Loucy (cell line): ENCODE measurements at regions not wholly inside any gene's neighbourhood (a gene's known extent, or its start where the extent isn't known, plus 50 kb on each side); places are given as distances from the start of the nearest gene placed in this dataset.

ENCODE experiments used
- EZH2phosphoT487 ChIP-seq: fragments of 200-600 bp; IDR thresholded peaks from 2 replicates; pipeline ENCODE4 v1.6.1; 2018; ENCODE audit warnings: antibody characterized with exemption, mild to moderate bottlenecking, moderate library complexity, borderline replicate concordance
- TF ChIP-seq, protein P1 (sequence below): fragments of 200-600 bp; sonication (generic); conservative IDR thresholded peaks from 2 replicates; pipeline ENCODE4 v1.5.1; 2014; ENCODE audit warnings: mild to moderate bottlenecking, antibody characterized with exemption, low read length

DNA sequence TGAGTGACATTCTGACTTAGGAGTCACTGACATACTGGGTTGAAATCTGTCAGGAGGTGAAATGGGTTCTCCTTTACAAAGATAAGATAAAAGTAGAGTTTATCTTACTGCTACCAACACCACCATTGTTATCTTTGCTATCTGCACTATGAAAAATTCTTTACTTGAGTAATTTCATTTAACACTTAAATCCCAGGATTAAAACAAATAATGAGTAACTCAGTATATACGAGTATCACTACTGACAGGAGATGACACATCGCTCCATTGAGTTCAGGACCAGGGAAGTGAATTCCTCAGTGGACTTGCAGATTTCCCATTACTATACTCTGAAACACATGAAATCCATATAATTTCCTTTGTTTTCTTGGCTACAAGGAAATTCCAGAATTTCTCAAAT lies 242.1 kb upstream of the NLRP1 start:
- TF ChIP-seq, protein P1, sequence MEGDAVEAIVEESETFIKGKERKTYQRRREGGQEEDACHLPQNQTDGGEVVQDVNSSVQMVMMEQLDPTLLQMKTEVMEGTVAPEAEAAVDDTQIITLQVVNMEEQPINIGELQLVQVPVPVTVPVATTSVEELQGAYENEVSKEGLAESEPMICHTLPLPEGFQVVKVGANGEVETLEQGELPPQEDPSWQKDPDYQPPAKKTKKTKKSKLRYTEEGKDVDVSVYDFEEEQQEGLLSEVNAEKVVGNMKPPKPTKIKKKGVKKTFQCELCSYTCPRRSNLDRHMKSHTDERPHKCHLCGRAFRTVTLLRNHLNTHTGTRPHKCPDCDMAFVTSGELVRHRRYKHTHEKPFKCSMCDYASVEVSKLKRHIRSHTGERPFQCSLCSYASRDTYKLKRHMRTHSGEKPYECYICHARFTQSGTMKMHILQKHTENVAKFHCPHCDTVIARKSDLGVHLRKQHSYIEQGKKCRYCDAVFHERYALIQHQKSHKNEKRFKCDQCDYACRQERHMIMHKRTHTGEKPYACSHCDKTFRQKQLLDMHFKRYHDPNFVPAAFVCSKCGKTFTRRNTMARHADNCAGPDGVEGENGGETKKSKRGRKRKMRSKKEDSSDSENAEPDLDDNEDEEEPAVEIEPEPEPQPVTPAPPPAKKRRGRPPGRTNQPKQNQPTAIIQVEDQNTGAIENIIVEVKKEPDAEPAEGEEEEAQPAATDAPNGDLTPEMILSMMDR: no peak
- no peak for TF ChIP-seq EZH2phosphoT487
